H1 (cell line): ENCODE measurements at regions not wholly inside any gene's neighbourhood (a gene's known extent, or its start where the extent isn't known, plus 50 kb on each side); places are given as distances from the start of the nearest gene placed in this dataset.

Experiments used
- CTCF ChIA-PET: fragments of 300-600 bp; sonication (Branson Sonifier 250); formaldehyde crosslinking; loops from one replicate; lab custom pipeline; 2021; ENCODE audit not compliant: partially characterized antibody; lab: Charles Lee
- POLR2A ChIA-PET: fragments of 300-600 bp; sonication (Branson Sonifier 250); formaldehyde crosslinking; loops from one replicate; lab custom pipeline; 2021; ENCODE audit warnings: inconsistent platforms; ENCODE audit not compliant: partially characterized antibody; lab: Charles Lee
- DNase-seq, 2 experiments: peaks; one replicate each; pipeline versions ENCODE4 v3.0.0 to v3.0.0-alpha.2; 2010 to 2022; ENCODE audit warnings: low spot score in 2 of 2, low read depth in 1 of 2, mixed read lengths in 1 of 2
- FAIRE-seq: peaks from 2 replicates; lab custom pipeline; 2011; peaks lifted over from hg19 to GRCh38; lab: Jason Lieb, UNC
- H2AFZ ChIP-seq: 2 replicates; pipeline ENCODE4 v1.8.1; 2012; ENCODE audit warnings: low read length, inconsistent platforms
- H2AK5ac ChIP-seq: 2 replicates; pipeline ENCODE4 v1.6.1; 2013; ENCODE audit warnings: low read depth, low read length
- H2BK120ac ChIP-seq: replicated peaks from 2 replicates; pipeline ENCODE3; 2013; ENCODE audit warnings: low read depth, low read length, inconsistent platforms
- H2BK12ac ChIP-seq: 2 replicates; pipeline ENCODE4 v1.6.1; 2013; ENCODE audit warnings: low read depth, low read length
- H2BK15ac ChIP-seq: 2 replicates; pipeline ENCODE4 v1.6.1; 2013; ENCODE audit warnings: low read length
- H2BK20ac ChIP-seq: 2 replicates; pipeline ENCODE4 v1.6.1; 2013; ENCODE audit warnings: low read length
- H2BK5ac ChIP-seq: 2 replicates; pipeline ENCODE4 v1.6.1; 2013; ENCODE audit warnings: low read depth, low read length
- H3K14ac ChIP-seq: 2 replicates; pipeline ENCODE4 v1.6.1; 2013; ENCODE audit warnings: inconsistent platforms; ENCODE audit not compliant: insufficient read length
- H3K18ac ChIP-seq: 2 replicates; pipeline ENCODE4 v1.6.1; 2013; ENCODE audit warnings: low read length; ENCODE audit errors: extremely low read depth
- H3K23ac ChIP-seq: 2 replicates; pipeline ENCODE4 v1.6.1; 2013; ENCODE audit warnings: inconsistent platforms; ENCODE audit not compliant: insufficient read length
- H3K23me2 ChIP-seq: 2 replicates; pipeline ENCODE4 v1.6.1; 2013; ENCODE audit warnings: low read depth, low read length
- H3K27ac ChIP-seq: 2 replicates; pipeline ENCODE4 v1.6.1; 2011; ENCODE audit warnings: low read depth, low read length, inconsistent platforms
- H3K27me3 ChIP-seq, 4 experiments: replicated peaks in 1 of 4; 1 replicate in 1 of 4; 2 replicates in 3 of 4; pipeline versions ENCODE4 v1.6.1 to v1.8.1; 2011 to 2013; ENCODE audit warnings: low read length in 3 of 4, mild to moderate bottlenecking in 3 of 4, inconsistent platforms in 2 of 4, mixed read lengths in 2 of 4, moderate library complexity in 1 of 4; ENCODE audit not compliant: control insufficient read depth in 3 of 4, insufficient read depth in 3 of 4; ENCODE audit errors: extremely low read depth in 1 of 4
- H3K36me3 ChIP-seq, 4 experiments: 2 replicates each; pipeline versions ENCODE4 v1.6.1 to v1.8.1; 2011 to 2013; ENCODE audit warnings: mild to moderate bottlenecking in 4 of 4, low read length in 3 of 4, moderate library complexity in 2 of 4, control low read depth in 1 of 4, inconsistent platforms in 1 of 4; ENCODE audit not compliant: insufficient read depth in 4 of 4, control insufficient read depth in 2 of 4
- H3K4ac ChIP-seq: replicated peaks from 2 replicates; pipeline ENCODE3; 2013; ENCODE audit warnings: low read length, low read depth, mixed read lengths, inconsistent platforms; ENCODE audit not compliant: insufficient read length
- H3K4me1 ChIP-seq, 4 experiments: replicated peaks in 1 of 4; 1 replicate in 1 of 4; 2 replicates in 3 of 4; pipeline versions ENCODE4 v1.6.1 to v1.8.1; 2011 to 2013; ENCODE audit warnings: low read length in 3 of 4, inconsistent platforms in 2 of 4, mixed read lengths in 1 of 4; ENCODE audit not compliant: insufficient read depth in 4 of 4, control insufficient read depth in 3 of 4
- H3K4me2 ChIP-seq, 2 experiments: 2 replicates each; pipeline versions ENCODE4 v1.6.1 to v1.8.1; 2011 to 2013; ENCODE audit warnings: low read depth in 2 of 2, low read length in 2 of 2, control low read depth in 1 of 2, inconsistent platforms in 1 of 2, mild to moderate bottlenecking in 1 of 2; ENCODE audit not compliant: insufficient read depth in 1 of 2
- H3K4me3 ChIP-seq, 4 experiments: fragments of 200-600, 300-600 bp in 1 of 4; sonication (generic), shearing (Covaris generic), sonication (Bioruptor Twin) in 1 of 4; 2 replicates each; pipeline versions ENCODE4 v1.5.1 to v1.8.1; 2011 to 2016; ENCODE audit warnings: low read length in 4 of 4, low read depth in 3 of 4, control low read depth in 2 of 4, inconsistent platforms in 2 of 4, mild to moderate bottlenecking in 2 of 4, mixed read lengths in 1 of 4, moderate library complexity in 1 of 4; ENCODE audit not compliant: insufficient read depth in 2 of 4; ENCODE audit errors: extremely low read depth in 1 of 4
- H3K56ac ChIP-seq: replicated peaks from 2 replicates; pipeline ENCODE3; 2013; ENCODE audit warnings: low read depth, mild to moderate bottlenecking, mixed read lengths, low read length, inconsistent platforms; ENCODE audit not compliant: insufficient read length
- H3K79me1 ChIP-seq: 2 replicates; pipeline ENCODE4 v1.6.1; 2013; ENCODE audit warnings: low read depth, low read length, control low read depth
- H3K79me2 ChIP-seq, 2 experiments: 2 replicates each; pipeline versions ENCODE4 v1.6.1 to v1.8.1; 2012 to 2013; ENCODE audit warnings: low read length in 2 of 2, mild to moderate bottlenecking in 2 of 2, inconsistent platforms in 1 of 2; ENCODE audit not compliant: insufficient read depth in 2 of 2, control insufficient read depth in 1 of 2
- H3K9ac ChIP-seq, 4 experiments: replicated peaks in 1 of 4; 1 replicate in 1 of 4; 2 replicates in 3 of 4; pipeline versions ENCODE4 v1.6.1 to v1.8.1; 2011 to 2013; ENCODE audit warnings: low read depth in 3 of 4, low read length in 3 of 4, control low read depth in 2 of 4, mild to moderate bottlenecking in 2 of 4, moderate library complexity in 2 of 4, inconsistent platforms in 1 of 4; ENCODE audit errors: extremely low read depth in 1 of 4
- H3K9me3 ChIP-seq, 2 experiments: 2 replicates each; pipeline versions ENCODE4 v1.6.1 to v1.8.1; 2012 to 2013; ENCODE audit warnings: mild to moderate bottlenecking in 2 of 2, moderate library complexity in 2 of 2, control low read depth in 1 of 2, inconsistent platforms in 1 of 2, low read depth in 1 of 2, low read length in 1 of 2, mixed read lengths in 1 of 2; ENCODE audit not compliant: insufficient read depth in 2 of 2
- H4K20me1 ChIP-seq, 2 experiments: replicated peaks in 1 of 2; 2 replicates each; pipeline versions ENCODE3 to v1.8.1; 2011 to 2013; ENCODE audit warnings: inconsistent platforms in 2 of 2, low read length in 2 of 2, mild to moderate bottlenecking in 1 of 2; ENCODE audit not compliant: insufficient read depth in 2 of 2, control insufficient read depth in 1 of 2
- H4K5ac ChIP-seq: 2 replicates; pipeline ENCODE4 v1.6.1; 2013; ENCODE audit warnings: low read length, low read depth, mixed read lengths, inconsistent platforms; ENCODE audit not compliant: insufficient read length
- H4K8ac ChIP-seq: 2 replicates; pipeline ENCODE4 v1.8.0; 2013; ENCODE audit warnings: mild to moderate bottlenecking, moderate library complexity, low read length, inconsistent platforms; ENCODE audit not compliant: insufficient read depth; ENCODE audit errors: extremely low read depth
- H4K91ac ChIP-seq: replicated peaks from 2 replicates; pipeline ENCODE3; 2013; ENCODE audit warnings: low read length, mixed read lengths, inconsistent platforms; ENCODE audit not compliant: insufficient read length
- POU5F1 ChIP-seq: IDR thresholded peaks from 2 replicates; pipeline ENCODE4 v1.6.1; 2011; ENCODE audit warnings: low read depth, mild to moderate bottlenecking, low read length, moderate library complexity
- WGBS, 2 experiments: shearing (Covaris generic) in 1 of 2; methylation state at CpG; one replicate each; pipeline versions ENCODE4 v1.1.6 to v1.1.7; 2013 to 2015; ENCODE audit warnings: low lambda C conversion rate in 2 of 2, mixed read lengths in 2 of 2, inconsistent platforms in 1 of 2, low coverage in 1 of 2, missing lambda C conversion rate in 1 of 2; ENCODE audit not compliant: insufficient replicate concordance in 2 of 2, insufficient coverage in 1 of 2, insufficient read length in 1 of 2; ENCODE audit errors: extremely low coverage in 1 of 2, missing lambda C conversion rate in 1 of 2; 5-methylcytosine and 5-hydroxymethylcytosine counted together

DNA sequence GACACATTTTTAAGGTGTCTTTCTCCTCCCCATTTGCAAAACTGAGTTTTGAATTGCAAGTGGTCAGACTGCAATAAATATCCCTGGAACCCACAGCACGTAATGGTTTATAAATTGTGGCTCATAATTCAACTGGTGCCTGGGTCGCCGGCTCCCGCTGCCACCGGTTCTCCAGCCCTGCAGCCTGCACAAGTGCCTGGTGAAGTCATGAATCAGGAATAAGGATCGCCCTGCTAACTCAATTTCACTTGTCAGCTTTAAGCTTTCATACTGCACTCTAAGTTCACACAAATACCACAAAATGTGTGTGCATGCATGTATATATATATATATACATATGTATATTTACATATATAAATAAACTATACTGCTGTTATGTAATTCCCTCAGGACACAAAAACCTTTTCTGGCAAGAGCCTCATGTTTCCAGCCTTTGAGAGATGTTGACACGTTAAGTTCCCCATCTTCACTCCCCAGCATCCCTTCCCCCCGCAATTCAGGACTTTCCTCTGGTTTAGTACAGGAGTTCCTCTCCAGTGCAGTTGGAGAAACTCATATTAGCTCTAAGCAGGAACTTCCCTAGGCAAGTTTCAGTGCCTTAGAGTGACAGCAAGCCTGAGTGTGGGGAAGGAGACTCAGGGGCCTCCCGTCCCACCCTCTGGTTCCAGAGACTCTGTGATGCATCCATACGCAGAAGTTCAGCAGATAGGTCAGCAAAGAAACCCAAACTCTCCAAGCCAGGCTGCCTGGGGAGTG lies 129.2 kb upstream of the UNC5B start:
- no peaks in the 10 kb centered on the region for H3K23me2 ChIP-seq
- DNase-seq, result peak in 1 of 2 experiments; percentile 31
- TF ChIP-seq POU5F1, result no peak

More for the DNA sequence above, 129.2 kb upstream of the UNC5B start:
- Histone ChIP-seq H3K4me2 (no peak overlapping the region), H3K18ac (no peak overlapping the region), H4K8ac (no peak overlapping the region), H3K14ac (no peak overlapping the region), H2AFZ (no peak overlapping the region), H3K79me1 (no peaks in the 10 kb centered on the region), H2AK5ac (no peak overlapping the region), H4K20me1 (no peaks in the 10 kb centered on the region), H3K9ac (no peak overlapping the region), H4K91ac (no peak overlapping the region), H3K4ac (no peak overlapping the region), H2BK20ac (no peak overlapping the region), H2BK120ac (no peak overlapping the region), H3K27ac (no peak overlapping the region), H3K4me3 (no peak overlapping the region), H3K36me3 (no peaks in the 10 kb centered on the region), H3K4me1 (peaks cover 0 to 14% (median 3%) of the 10 kb centered on the region in 4 experiments; a peak in 3 of 7 replicates), H2BK12ac (no peak overlapping the region), H3K27me3 (no peaks in the 10 kb centered on the region; a peak in 2 of 7 replicates), H4K5ac (no peak overlapping the region), H2BK15ac (no peak overlapping the region), H3K9me3 (no peaks in the 10 kb centered on the region), H3K79me2 (no peaks in the 10 kb centered on the region), H3K23ac (no peak overlapping the region), H3K56ac (no peak overlapping the region), H2BK5ac (no peak overlapping the region)
- 87% methylated on average over 10 of the region's 10 CpGs; no CpG with 5 or more reads in 1 of the 2 experiments for WGBS, 2 experiments
- ChIA-PET POLR2A (no interaction called here), CTCF (no interaction called here)
- FAIRE-seq, result no peak
